ENCODE measurements at regions not wholly inside any gene's neighbourhood (a gene's known extent, or its start where the extent isn't known, plus 50 kb on each side); places are given as distances from the start of the nearest gene placed in this dataset.

DNA sequence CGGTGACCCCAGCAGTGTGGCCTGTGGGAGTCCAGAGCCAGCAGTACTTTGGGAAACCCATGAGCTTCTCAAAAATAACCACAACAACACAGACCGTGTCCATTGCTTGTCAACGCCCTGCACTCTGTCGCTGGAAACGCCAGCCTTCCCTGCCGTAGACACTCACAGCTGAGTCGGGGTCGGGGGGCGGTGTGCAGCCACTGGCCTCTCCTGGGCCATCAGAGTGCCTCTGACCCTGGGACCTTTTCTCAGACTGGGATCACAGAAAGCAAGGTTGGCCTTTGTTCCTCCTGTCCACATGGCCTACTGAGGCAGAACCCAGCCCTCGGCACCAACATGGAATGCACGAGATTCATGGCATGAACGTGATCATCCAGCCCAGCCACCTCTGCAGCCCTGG is 95.7 kb downstream of the TUBA3C start:
- Histone ChIP-seq H4K91ac (ENCODE audit: insufficient read length, low read depth, low read length) (no peak overlapping the region), H2BK20ac (ENCODE audit: low read depth, low read length, poor library complexity, severe bottlenecking) (no peak overlapping the region), H3K23me2 (ENCODE audit: insufficient read length, low read depth, low read length, poor library complexity, severe bottlenecking) (no peaks in the 10 kb centered on the region), H3K14ac (ENCODE audit: insufficient read depth, low read length) (no peak overlapping the region), H3K27ac (ENCODE audit: insufficient read length, low read depth, low read length) (no peak overlapping the region), H3K9ac (ENCODE audit: extremely low read depth, insufficient read length, low read length) (no peak overlapping the region), H3K9me3 (ENCODE audit: control insufficient read depth, low read depth, low read length) (peaks cover 98% of the 10 kb centered on the region), H4K8ac (replicated peaks; ENCODE audit: insufficient read length, low read depth, low read length) (no peak overlapping the region), H3K79me2 (ENCODE audit: insufficient read depth, low read length) (no peaks in the 10 kb centered on the region), H4K5ac (ENCODE audit: insufficient read length, low read depth, low read length) (no peak overlapping the region), H3K4me2 (ENCODE audit: insufficient read depth, insufficient read length, low read length) (no peak overlapping the region), H2BK5ac (ENCODE audit: insufficient read length, low read length) (no peak overlapping the region), H2AFZ (ENCODE audit: low read length) (no peak overlapping the region), H3K4ac (ENCODE audit: low read depth, low read length) (no peak overlapping the region), H3K18ac (ENCODE audit: insufficient read length, low read depth, low read length) (no peak overlapping the region), H2BK12ac (ENCODE audit: insufficient read length, low read depth, low read length) (no peak overlapping the region), H2BK120ac (ENCODE audit: low read depth, low read length, poor library complexity, severe bottlenecking) (no peak overlapping the region), H4K20me1 (ENCODE audit: control insufficient read depth, insufficient read depth, insufficient read length) (no peaks in the 10 kb centered on the region), H3K56ac (ENCODE audit: insufficient read length, low read depth, low read length) (no peak overlapping the region), H2BK15ac (ENCODE audit: low read depth, low read length) (no peak overlapping the region), H3K23ac (ENCODE audit: insufficient read length, low read depth, low read length) (no peak overlapping the region), H3K27me3 (ENCODE audit: insufficient read depth, low read length) (no peaks in the 10 kb centered on the region), H3K79me1 (ENCODE audit: insufficient read depth, low read depth, low read length, poor library complexity, severe bottlenecking) (no peaks in the 10 kb centered on the region), H2AK5ac (ENCODE audit: insufficient read length, low read length) (no peak overlapping the region), H3T11ph (ENCODE audit: low read length) (no peak overlapping the region), H3K4me1 (ENCODE audit: insufficient read depth, low read length) (no peaks in the 10 kb centered on the region)
- DNase-seq, result no peak
- peaks cover 99% of the 10 kb centered on the region in 2 experiments for H3K9me3 Mint-ChIP-seq
- H3K27me3 Mint-ChIP-seq (ENCODE audit: low read depth), result peaks cover 4% of the 10 kb centered on the region
- H3K4me1 Mint-ChIP-seq, result no peaks in the 10 kb centered on the region
- no CpG with 5 or more reads among the region's 12 CpGs for WGBS (ENCODE audit: extremely low coverage, insufficient read length, low lambda C conversion rate)
- TF ChIP-seq, protein P1, sequence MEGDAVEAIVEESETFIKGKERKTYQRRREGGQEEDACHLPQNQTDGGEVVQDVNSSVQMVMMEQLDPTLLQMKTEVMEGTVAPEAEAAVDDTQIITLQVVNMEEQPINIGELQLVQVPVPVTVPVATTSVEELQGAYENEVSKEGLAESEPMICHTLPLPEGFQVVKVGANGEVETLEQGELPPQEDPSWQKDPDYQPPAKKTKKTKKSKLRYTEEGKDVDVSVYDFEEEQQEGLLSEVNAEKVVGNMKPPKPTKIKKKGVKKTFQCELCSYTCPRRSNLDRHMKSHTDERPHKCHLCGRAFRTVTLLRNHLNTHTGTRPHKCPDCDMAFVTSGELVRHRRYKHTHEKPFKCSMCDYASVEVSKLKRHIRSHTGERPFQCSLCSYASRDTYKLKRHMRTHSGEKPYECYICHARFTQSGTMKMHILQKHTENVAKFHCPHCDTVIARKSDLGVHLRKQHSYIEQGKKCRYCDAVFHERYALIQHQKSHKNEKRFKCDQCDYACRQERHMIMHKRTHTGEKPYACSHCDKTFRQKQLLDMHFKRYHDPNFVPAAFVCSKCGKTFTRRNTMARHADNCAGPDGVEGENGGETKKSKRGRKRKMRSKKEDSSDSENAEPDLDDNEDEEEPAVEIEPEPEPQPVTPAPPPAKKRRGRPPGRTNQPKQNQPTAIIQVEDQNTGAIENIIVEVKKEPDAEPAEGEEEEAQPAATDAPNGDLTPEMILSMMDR (conservative IDR thresholded peaks at IDR 0.05), result no peak
- peaks cover 33 to 43% (median 33%) of the 10 kb centered on the region in 3 experiments; a peak in 6 of 7 replicates for H3K36me3 Mint-ChIP-seq (ENCODE audit: insufficient read depth in 1 of 3, low read depth in 3 of 3)
- no peak overlapping the region for H3K27ac Mint-ChIP-seq
- no peak overlapping the region for H3K4me3 Mint-ChIP-seq
